Activated CD8-positive, alpha-beta T cell treated with anti-CD3 and anti-CD28 coated beads for 36 hours (primary cell): ENCODE measurements at regions not wholly inside any gene's neighbourhood (a gene's known extent, or its start where the extent isn't known, plus 50 kb on each side); places are given as distances from the start of the nearest gene placed in this dataset.

Experiments used
- ATAC-seq: fragments of 200-7000 bp; cut with Tn5 transposase; one replicate; pipeline ENCODE4 v1.10.0; 2021; ENCODE audit warnings: mild to moderate bottlenecking, moderate library complexity
- CTCF ChIA-PET: fragments of 350-600 bp; sonication (Branson Sonifier 250); formaldehyde crosslinking; loops from one replicate; lab custom pipeline; 2021; ENCODE audit warnings: antibody characterized with exemption; lab: Charles Lee
- POLR2A ChIA-PET: fragments of 350-600 bp; sonication (Branson Sonifier 250); formaldehyde crosslinking; loops from one replicate; lab custom pipeline; 2021; ENCODE audit warnings: antibody characterized with exemption; lab: Charles Lee
- DNase-seq: peaks from one replicate; pipeline ENCODE4 v3.0.0-alpha.2; 2020
- H3K27ac Mint-ChIP-seq: one replicate; pipeline ENCODE4 v1.8.0; 2021; ENCODE audit warnings: mild to moderate bottlenecking, mixed read lengths
- H3K27me3 Mint-ChIP-seq: one replicate; pipeline ENCODE4 v1.8.0; 2021; ENCODE audit warnings: mixed read lengths
- H3K36me3 Mint-ChIP-seq: one replicate; pipeline ENCODE4 v1.8.0; 2021; ENCODE audit warnings: low read depth, mixed read lengths
- H3K4me1 Mint-ChIP-seq: one replicate; pipeline ENCODE4 v1.8.0; 2021; ENCODE audit warnings: low read depth, mixed read lengths
- H3K4me3 Mint-ChIP-seq: one replicate; pipeline ENCODE4 v1.8.0; 2021; ENCODE audit warnings: mild to moderate bottlenecking, moderate library complexity, mixed read lengths
- H3K9me3 Mint-ChIP-seq: one replicate; pipeline ENCODE4 v1.8.0; 2021; ENCODE audit warnings: mixed read lengths
- CTCF ChIP-seq: fragments of 200-600 bp; IDR thresholded peaks from one replicate; pipeline ENCODE4 v1.8.0; 2022; ENCODE audit warnings: antibody characterized with exemption, mild to moderate bottlenecking
- intact Hi-C: fragments of 100-400 bp; cut with micrococcal nuclease; formaldehyde crosslinking; loops from one replicate; pipeline ENCODE4 v1.10.0; 2022

DNA sequence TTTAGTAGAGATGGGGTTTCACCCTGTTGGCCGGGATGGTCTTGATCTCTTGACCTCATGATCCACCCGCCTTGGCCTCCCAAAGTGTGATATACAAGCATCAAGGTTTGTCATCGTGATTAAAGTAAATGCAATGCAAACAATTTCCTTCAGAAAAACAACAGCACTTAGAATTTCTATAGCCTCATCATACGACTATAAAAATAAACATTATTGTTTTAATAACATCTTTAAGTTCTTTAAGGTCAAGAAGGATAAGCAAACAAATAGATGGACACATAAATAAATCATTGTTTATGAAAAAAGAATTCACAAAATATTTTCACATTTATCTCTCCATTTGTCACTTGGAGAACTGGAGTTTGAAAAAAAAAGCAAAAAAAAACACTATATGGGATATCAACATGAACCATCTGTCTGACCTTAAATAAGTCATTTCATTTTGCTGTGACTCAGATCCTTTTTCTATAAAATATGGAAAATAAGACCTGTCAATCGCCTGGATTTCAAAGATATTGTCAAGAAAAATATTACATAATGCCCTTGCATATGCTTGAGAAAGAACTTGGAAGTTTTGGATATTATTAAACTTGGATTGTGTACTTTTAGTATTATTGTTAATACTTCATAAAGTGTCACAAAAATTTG is 642.0 kb upstream of the KCNMB2 start:
- POLR2A ChIA-PET = no interaction called here
- no peak for TF ChIP-seq CTCF
- Mint-ChIP-seq H3K27ac (no peak overlapping the region), H3K36me3 (peaks cover 3% of the 10 kb centered on the region), H3K4me3 (no peak overlapping the region), H3K9me3 (peaks cover 5% of the 10 kb centered on the region), H3K27me3 (no peaks in the 10 kb centered on the region), H3K4me1 (no peaks in the 10 kb centered on the region)
- intact Hi-C loops = no loop called here
- ATAC-seq = no peak
- DNase-seq = no peak
- CTCF ChIA-PET = no interaction called here

DNA sequence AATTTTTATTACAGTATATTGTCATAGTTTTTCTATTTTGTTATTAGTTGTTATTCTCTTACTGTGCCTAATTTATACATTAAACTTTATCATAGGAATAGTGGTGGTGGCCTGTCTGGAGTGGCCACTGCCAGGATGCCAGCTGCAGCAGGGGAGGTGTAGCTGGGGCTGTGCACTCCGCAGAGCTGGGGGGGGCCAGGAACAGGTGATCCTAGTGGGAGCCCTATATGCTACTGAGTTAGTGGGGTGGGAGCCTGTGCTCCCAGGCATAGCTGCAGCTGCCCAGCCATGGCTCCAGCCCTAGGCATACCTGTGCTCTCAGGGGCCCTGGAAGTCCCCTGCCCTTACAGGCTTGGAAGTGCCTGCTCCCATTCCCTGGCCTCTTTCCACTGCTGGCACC is 638.1 kb upstream of the KCNMB2 start:
- ChIA-PET POLR2A (no interaction called here), CTCF (interaction anchor here (0.7 kb wide), 1 partner anchor 23 kb away, joined by 3 read pairs; no protein-coding TSS in a partner anchor)
- ATAC-seq = no peak
- Mint-ChIP-seq H3K4me3 (no peak overlapping the region), H3K4me1 (no peaks in the 10 kb centered on the region), H3K27me3 (no peaks in the 10 kb centered on the region), H3K36me3 (peaks cover 5% of the 10 kb centered on the region), H3K27ac (no peak overlapping the region), H3K9me3 (peaks cover 14% of the 10 kb centered on the region)
- intact Hi-C loops = no loop called here
- no peak for DNase-seq
- no peak for TF ChIP-seq CTCF

GRCh38 chr3:177899275-177900067 is 636.8 kb upstream of the KCNMB2 start:
- Mint-ChIP-seq H3K9me3 (peaks cover 14% of the 10 kb centered on the region), H3K4me1 (no peaks in the 10 kb centered on the region), H3K27me3 (no peaks in the 10 kb centered on the region), H3K4me3 (no peak overlapping the region), H3K27ac (no peak overlapping the region), H3K36me3 (peaks cover 5% of the 10 kb centered on the region)
- ATAC-seq (no peak), DNase-seq (no peak)
- intact Hi-C loops = no loop called here
- POLR2A ChIA-PET = no interaction called here
- TF ChIP-seq CTCF = no peak
- CTCF ChIA-PET = no interaction called here

DNA sequence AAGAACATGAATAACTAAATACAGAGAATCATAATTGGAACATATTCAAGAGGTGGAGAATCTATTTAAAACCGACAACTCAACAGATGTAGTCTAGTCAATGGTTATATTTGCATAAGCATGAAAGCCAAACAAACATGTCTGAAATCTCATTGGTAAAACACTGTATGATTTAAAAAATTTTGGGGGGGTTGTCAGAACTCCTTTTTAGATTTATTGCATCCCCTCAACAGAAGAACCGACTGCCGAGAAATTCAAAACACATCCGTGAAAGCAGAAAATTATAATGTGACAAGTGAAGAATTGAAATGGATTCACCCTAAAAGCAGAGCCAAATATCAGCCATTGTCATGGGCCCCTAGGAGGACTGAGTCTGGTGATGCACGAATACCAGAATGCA is 633.4 kb upstream of the KCNMB2 start:
- no peak for DNase-seq
- H3K9me3 Mint-ChIP-seq = peaks cover 9% of the 10 kb centered on the region
- ATAC-seq = no peak
- H3K4me1 Mint-ChIP-seq = no peaks in the 10 kb centered on the region
- intact Hi-C loops = no loop called here
- H3K36me3 Mint-ChIP-seq = peaks cover 2% of the 10 kb centered on the region
- no peak for TF ChIP-seq CTCF
- CTCF ChIA-PET = no interaction called here
- no peaks in the 10 kb centered on the region for H3K27me3 Mint-ChIP-seq
- POLR2A ChIA-PET = no interaction called here
- H3K27ac Mint-ChIP-seq = no peak overlapping the region
- H3K4me3 Mint-ChIP-seq = no peak overlapping the region

DNA sequence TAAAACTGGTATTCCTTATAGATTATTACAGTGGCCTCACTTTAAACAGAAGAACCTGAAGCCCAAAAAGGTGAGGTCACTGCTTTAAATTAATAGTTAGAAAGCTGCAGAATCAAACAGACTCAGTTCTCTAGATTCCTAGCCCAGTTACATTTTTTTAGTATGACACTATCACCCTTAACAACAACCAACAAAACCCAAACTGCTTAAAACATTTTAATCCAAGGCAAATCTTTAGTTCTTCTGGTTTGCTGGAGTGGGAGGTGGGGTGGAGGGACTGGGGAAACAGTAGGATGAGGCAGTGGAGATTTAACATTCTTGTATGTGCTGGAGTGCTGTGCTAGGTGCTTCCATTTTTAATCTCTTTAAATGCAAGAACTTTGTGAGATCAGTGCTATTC is 631.6 kb upstream of the KCNMB2 start:
- no peak for TF ChIP-seq CTCF
- ATAC-seq (no peak), DNase-seq (no peak)
- POLR2A ChIA-PET = no interaction called here
- Mint-ChIP-seq H3K27me3 (no peaks in the 10 kb centered on the region), H3K9me3 (peaks cover 8% of the 10 kb centered on the region), H3K4me3 (no peak overlapping the region), H3K4me1 (no peaks in the 10 kb centered on the region), H3K36me3 (peaks cover 2% of the 10 kb centered on the region), H3K27ac (no peak overlapping the region)
- CTCF ChIA-PET = no interaction called here
- intact Hi-C loops = no loop called here
